HG03442 (cell line): ENCODE measurements at regions not wholly inside any gene's neighbourhood (a gene's known extent, or its start where the extent isn't known, plus 50 kb on each side); places are given as distances from the start of the nearest gene placed in this dataset.

Experiments used
- ATAC-seq: cut with Tn5 transposase; IDR thresholded peaks from one replicate; pipeline ENCODE4 v1.9.1; 2021; ENCODE audit warnings: mild to moderate bottlenecking, moderate library complexity; ENCODE audit not compliant: unreplicated experiment

DNA sequence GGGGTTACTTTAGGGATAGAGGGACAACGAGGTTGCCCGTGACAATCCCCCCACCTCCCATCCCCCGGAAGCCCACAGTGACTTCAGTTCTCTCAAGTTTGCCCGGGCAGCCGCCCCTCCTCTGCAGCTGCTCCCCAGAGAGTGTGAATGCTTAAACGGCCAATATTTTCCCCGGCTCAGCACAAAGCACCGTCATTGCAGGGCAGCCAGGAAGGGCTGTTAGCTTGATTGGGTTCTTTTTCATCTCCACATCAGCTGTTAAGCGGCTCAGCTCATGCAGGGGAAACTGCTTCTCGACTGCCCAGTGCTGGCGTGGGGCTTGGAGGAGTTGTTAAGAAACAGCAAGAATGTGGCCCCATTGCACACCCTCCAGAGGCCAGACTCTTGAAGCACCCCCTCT, 120.5 kb upstream of the NCOR2 start:
- no peak for ATAC-seq

DNA sequence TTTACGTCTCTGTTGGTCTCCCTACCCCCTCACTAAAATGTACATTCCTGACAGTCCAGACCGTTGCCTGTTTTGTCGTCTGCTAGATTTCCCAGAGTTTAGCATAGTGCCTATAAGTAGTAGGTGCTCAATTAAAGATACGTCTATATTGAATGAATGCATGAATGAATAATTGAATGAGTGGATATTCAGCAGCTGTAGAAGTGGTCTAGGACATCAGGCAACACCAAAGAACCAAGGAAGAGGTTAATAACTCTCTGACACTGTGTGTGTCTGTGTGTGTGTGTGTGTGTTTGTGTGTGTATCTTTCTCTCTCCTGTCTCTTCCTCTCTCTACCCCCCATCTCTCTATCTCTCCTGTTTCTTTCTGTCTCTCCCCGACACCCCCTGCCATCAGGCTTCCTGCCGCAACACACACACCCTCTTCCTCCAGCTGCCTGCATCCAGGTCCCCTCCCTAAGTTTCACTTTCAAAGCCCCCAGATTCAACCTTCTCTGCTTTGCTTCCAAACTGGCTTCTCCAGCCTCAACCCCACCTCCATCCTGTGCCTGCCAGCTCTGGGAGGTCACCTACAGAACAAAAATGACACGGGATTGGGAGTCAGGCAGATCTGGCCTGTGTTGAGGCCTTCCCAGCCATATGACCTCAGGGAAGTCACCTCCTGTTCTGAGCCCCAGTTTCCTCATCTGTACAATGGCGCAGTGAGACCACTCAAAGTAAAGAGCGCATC, 119.9 kb upstream of the NCOR2 start:
- ATAC-seq, result no peak

DNA sequence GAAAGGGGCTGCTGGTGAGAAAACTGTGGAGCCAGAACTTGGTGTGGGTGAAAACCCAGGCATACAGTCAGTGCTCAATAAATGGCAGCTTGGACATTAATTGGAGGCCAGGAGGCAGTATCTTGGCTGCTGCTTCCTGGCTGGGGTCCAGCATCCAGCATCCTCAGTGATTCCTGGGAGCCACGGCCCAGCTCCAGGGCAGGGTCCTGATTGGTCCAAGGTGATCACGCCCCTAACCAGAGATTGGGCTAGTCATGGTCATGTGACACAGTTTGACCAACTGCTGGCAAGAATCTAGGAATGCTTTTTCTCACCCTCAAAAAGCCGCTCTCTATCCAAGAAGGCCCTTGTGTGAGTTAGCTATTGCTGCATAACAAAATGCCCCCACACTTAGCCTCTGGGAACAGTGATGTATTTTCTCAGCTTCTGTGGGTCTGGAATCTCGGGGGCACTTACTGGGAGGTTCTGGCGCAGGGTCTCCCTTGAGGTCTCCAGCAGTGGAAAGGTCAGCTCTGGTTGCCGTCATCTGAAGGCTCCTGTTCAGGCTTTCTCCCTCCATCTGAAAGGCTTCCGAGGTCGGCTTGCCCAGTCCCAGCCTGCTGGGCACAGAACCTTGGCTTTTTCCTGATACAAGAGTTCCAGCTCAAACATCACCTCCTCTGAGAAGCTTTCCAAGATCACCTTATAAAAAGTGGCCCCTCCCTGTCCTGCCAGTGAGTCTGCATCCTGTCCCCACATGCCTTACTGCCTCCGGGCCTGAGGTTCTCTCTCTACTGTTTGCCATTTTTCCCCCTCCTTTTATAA, 119.2 kb upstream of the NCOR2 start:
- ATAC-seq, result no peak

DNA sequence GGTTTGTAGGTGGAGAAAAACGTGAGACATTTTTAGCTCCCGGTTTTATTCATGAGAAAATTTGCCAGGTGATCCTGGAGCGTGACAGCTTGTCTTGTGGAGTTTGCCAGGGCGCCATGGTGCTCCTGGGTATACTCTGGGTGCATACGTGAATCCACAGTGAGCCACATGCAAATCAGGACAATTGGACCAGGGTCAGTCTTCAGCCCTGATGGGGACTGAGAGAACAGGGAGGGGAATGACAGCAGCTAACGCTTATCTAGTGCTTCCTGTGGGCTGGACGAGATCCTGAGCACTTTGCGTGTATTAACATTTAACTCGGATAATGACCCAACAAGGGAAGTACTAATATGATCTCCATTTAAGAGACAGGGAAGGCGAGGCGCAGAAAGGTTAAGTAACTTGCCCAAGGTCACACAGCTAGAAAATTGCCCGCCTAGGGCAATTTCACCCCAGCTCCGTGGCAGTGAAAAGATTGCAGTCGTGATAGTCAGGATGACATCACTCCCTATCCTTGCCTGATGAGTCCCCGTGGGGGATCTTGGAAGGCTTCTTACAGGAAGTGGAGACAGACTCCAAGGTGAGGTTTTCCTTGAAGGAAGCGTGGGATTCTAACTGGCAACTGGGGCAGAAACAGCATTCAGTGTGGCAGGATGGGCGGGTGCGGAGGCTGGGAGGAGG, 118.4 kb upstream of the NCOR2 start:
- no peak for ATAC-seq

DNA sequence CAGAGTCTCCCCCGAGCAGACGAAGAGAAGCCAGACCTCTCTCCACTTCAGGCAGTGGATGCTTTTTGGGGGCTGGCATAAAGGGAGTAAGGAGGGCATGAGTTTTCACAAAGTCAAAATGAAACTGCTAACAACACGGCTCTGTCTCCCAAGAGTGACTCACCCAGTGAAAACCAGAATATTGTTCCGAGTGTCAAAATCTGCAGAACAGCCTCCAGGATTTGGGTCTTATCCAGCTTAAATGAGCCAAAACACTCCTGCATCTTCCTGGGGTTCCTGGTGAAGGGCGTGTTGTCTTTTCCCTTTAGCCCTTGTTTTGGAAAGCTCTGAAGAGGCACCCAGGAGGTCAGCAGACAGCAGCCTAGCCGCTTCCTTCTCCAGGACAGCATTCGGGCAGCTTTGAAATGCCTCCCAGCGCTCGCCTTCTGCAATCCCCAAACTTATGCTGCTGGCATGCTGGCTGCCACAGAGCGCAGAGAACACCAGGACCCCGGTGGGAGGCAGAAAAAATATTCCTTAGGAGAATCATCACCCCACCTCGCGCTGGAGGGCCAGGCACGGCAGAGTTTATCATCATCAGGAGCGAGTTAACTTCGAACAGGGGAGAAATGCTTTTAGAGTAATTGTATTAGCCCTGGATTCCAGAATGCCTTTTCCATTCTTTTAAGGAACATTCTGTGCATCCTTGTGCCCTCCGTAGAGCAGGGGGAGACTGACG, 117.7 kb upstream of the NCOR2 start:
- no peak for ATAC-seq

DNA sequence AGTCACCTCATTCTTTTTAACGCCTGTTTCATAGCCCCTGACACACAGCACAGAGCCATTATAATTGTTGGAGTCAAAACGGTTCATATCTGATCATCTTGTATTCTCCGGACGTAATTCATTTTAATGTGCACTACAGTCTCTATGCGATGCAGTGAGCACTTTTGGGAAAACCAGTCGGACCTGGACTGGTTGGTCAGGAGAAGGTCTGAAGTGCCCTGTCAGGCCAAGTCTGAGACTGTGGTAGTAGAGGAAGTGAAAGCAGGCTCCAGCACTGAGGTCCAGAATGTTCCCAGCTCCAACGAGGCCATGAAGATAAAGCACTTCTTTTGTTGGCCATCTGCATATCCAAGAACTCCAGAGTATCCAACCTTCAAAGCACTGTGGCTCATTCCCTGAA, 117.1 kb upstream of the NCOR2 start:
- no peak for ATAC-seq

DNA sequence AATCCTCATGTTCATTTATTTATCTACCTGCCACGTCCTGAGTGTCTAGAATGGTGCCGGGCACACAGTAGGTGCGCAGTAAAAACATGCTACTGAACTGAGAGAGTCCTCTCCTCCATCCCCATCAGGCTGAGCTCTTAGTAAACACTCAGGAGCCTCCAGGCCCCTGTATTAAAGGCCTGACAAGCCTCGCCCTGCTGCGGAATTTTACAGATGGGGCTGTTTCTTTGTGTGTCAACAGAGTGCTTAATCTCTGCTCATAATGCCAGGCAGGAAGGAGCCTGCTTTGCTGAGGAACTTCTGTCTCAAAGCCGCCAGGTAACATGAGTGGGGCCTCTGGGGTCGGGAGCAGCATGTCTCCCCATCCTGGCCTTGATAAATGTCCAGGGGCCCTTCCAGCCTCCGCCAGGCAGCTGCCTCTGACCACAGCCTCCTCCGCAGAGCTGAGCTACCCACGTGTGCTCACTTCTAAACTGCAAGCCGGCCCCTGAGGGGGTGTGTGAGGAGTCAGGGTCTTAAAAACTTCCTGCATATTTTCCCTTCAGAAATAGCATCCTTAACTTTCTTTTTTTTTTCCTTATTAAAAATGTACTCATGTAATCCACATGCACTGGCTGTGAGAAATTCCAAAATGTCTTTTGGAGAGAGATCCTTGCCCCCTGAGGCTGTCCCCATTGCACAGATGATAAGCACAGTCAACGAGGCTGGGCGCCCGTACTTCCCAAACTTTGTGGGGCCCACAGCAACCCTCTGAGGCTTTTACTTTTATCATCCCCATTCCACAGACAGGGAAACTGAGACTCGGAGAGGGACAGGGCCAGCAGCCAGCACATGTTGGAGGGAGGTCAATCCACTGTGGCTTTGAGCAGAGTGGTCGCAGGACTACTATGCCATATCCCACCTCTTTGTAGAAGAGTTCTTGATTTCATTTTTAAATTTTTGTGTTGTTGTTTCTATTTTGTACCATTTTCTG, 116.0 kb upstream of the NCOR2 start:
- ATAC-seq, result no peak

DNA sequence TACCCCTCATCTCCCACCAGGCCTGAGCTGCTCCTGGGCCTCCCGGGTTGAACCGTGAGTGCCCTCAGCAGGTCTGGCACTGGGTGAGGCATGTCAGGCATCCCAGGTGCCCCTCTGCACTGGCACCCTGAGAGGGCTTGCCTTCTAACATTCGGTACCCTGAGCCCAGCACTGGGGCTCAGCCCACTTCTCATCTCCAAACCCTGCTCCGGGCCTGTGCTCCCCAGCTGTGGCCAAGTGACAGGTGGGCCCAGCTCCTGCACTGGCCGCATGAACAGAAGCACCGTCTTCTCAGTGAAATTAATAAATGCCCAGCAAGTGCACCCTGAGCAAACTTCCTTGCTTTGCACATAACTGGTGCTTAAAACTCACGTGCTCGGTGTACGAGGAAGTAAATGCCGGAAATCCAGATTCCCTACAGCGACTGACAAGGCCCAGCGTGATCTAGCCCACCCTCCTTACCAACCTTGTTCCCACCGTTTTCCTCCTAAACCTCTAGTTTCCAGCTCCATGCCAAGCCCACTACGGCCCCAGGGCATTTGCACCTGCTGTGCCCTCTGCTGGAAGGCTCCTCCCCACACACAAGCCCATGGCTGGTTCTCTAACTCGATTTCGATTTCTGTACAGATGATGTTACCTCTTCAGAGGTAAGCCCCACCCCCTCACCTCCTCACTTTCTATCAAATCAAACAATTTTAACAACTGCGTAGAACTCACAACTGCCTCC, 115.2 kb upstream of the NCOR2 start:
- ATAC-seq, result no peak

DNA sequence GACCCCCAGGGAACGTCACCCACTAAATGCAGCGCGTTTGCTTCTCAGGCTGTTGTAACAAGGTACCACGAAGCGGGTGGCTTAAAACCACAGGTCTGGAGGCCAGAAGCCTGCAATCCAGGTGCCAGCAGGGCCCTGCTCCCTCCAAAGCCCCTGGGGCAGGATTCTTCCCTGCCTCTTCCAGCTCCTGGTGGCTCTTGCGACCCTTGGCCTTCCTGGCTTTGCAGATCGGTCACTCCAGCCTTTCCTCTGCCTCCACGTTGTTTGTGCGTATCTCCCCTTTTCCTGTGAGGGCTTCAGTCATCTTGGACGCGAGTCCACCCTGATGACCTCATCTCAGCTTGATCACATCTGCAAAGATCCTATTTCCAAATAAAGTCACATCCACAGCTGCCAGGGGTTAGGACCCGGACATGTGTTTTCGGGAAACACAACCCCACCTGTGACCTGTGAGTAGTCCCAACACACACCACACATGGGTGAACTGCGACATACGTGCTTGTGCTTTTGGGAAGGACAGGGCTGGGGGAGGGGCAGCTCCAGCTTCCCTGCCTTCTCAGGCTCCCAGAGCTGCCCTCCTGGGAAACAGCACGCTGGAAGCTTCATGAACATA, 114.5 kb upstream of the NCOR2 start:
- ATAC-seq, result no peak

DNA sequence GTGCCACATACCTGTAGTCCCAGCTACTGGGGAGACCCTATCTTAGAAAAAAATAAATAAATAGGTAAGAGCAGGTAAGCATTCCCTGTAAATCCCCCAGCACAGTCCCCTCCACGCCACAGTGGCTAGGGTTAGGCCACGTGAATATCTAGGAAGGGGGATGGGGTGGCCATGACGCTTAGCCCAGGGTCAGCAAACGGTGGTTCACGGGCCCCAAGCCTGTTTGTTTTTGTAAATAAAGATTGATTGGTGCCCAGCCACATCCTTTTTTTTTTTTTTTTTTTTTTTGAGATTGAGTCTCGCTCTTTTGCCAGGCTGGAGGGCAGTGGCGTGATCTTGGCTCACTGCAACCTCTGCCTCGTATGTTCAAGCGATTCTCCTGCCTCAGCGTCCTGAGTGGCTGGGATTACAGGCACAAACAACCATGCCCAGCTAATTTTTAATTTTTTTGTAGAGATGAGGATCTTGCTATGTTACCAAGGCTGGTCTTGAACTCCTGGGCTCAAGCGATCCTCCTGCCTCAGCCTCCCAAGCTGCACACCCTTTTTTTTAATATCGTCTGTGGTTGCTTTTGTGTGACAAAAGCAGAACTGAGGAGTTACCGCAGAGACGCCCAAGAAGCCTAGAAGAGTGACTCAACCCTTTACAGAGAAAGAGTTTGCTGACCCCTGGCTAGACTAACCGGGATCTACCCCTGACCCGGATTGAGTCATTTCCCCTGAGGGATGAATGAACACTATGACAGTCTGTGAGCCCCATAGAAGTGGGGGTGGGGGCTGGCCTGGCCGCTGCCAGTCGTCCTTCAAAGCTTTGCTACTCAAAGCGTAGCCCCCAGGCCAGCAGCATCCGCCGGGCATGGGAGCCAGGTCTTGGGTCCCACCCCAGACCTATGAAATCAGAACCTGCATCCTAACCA, 113.7 kb upstream of the NCOR2 start:
- no peak for ATAC-seq

DNA sequence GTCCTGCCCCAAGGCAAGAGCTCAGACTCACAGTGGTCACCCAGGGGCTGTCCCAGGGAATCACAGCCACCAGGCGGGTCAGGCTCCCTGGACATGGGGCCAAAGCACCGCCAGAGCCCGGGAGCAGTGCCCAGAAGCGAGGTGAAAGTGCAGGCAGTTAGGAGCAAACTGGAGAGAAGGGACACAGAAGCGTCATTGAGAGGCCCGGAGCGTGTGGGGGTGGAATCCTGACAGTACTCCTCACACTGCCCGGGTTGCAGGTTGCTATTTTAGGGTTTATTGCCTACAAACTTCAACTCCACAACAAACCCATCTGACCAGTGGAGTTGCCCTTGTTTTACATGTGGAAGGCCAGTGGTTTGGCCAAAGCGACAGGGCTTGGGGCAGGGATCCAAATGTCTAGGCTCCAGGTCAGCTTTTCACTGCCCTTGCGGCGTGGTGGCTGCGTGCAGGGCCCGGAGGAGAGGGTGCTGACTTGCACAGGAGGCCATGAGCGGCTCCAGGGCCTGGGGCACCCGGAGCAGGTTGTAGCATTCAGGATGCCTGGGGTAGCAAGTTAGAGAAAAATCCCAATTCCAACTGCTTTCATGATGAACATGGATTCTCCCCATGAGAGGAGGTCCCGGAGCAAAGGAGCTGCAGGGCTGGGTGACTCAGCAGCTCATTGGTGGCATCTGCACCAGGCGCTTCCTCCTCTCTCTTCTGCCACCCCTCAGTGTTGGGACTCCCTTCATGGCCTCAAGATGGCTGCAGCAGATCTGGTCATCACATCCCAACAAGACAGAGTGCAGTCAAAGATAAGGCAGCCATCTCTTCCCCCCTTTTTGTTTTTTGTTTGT, 112.3 kb upstream of the NCOR2 start:
- ATAC-seq, result no peak

DNA sequence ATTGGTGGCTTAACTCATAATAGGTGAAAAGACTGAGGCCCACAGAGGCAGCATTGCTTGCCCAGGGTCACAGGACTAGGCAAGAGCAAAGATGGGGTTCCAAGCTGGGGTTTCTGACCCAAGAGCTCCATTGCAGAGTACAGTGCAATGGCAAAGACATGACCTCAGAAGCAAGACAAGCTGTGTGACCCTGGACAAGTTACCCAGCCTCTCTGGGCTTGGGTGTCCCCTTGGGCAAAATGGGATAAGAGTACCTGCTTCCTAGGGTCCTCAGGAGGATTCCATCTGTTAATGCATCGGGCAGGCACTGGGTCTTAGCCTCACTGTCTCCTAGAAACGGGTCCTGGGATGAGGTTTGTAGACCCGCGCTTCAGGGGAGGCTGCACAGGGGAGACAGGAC, 111.6 kb upstream of the NCOR2 start:
- no peak for ATAC-seq

DNA sequence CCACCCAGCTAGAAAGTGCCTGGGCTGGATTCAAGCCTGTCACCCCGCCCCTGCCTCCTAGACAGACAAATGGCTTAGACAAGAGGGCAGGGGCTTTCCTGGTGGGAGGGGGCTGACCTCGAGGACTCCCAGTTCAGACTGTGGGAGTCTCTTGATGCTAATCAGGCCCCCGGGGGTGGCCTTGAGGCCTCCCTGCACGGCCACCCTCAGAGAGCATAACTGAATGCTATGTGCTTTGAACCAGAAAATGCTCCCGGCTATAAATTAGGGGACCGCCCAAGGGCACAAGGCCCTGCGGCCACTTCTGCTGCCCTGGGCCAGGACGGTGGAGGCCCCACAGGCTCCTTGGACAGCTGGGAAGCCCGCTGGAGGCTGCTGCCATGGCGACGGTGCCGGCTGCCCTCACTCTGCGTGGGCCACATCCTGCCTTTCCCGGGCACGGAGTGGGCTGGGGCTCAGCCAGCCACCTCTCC, 111.0 kb upstream of the NCOR2 start:
- no peak for ATAC-seq

DNA sequence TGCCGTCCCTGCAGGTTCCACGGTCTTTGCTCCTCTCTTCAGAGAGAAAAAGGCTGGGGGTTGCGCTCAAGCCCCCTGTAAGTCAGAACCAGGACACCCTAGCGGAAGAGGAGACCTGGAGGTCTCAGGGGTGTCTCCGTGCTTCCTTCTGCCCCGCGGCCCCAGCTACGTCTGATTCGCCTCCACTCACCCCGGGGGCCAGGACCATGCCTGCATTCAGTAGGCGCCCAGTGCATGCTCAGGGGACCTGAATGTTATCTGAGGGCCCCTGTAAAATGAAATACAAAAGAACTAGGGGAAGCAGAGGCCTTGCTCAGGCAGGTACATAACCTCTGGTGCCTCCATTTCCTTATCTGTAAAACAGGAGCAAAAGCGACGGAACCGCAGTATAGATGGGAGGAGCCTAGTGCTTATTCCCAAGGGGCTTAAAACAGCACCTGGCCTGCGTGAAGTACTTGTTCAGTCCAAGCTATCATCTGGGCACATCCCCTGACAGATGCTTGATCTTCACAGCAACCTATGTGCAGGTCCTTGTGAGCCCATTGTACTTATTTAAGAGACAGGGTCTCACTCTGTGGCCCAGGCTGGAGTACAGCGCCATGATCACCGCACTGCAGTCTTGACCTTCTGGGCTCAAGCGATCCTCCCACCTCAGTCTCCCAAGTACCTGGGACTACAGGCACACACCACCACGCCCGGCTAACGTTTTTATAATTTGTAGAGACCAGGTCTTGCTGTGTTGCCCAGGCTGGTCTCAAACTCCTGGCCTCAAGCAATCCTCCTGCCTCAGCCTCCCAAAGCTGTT, 110.3 kb upstream of the NCOR2 start:
- ATAC-seq, result no peak

DNA sequence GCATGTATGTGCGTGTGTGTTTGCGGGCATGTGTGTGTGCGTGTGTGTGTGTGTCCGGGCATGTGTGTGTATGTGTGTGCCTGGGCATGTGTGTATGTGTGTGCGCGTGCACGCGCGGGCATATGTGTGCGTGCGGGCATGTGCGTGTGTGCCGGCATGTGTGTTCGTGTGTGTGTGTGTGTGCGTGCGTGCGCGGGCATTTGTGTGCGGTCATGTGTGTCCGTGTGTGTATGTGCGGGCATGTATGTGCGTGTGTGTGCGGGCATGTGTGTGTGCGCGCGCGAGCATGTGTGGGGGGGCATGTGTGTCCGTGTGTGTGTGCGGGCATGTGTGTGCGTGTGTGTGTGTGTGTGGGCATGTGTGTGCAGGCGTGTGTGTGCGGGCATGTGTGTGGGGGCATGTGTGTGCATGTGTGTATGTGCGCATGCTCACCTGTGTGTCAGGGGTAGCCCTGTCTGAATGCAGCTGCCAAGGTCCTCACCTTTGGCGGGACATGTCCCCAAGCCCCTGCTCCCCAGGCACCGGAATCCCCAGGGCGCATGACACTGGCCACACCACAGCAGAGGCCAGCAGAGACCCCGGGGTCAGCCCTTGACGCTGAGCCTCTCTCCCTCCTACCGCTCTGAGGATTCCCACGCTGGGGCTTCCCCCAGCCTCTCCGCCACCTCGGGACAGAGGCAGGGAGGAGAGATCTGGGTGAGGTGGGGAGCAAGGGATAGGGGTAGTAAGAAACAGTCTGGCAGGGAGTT, 109.5 kb upstream of the NCOR2 start:
- ATAC-seq, result no peak
